HFFc6 (cell line): ENCODE measurements at regions not wholly inside any gene's neighbourhood (a gene's known extent, or its start where the extent isn't known, plus 50 kb on each side); places are given as distances from the start of the nearest gene placed in this dataset.

Experiments used
- DNase-seq: peaks from one replicate; pipeline ENCODE4 v3.0.0-alpha.2; 2018
- H3K27ac Mint-ChIP-seq: 2 replicates; pipeline ENCODE4 v1.8.0; 2020; ENCODE audit warnings: mild to moderate bottlenecking, mixed read lengths
- H3K27me3 Mint-ChIP-seq: 2 replicates; pipeline ENCODE4 v1.8.0; 2021; ENCODE audit warnings: mild to moderate bottlenecking, moderate library complexity, mixed read lengths; ENCODE audit not compliant: insufficient read depth
- H3K36me3 Mint-ChIP-seq: 2 replicates; pipeline ENCODE4 v1.8.0; 2021; ENCODE audit warnings: low read depth, mixed read lengths
- H3K4me1 Mint-ChIP-seq: 2 replicates; pipeline ENCODE4 v1.8.0; 2020; ENCODE audit warnings: low read depth, mixed read lengths
- H3K4me3 Mint-ChIP-seq: 2 replicates; pipeline ENCODE4 v1.8.0; 2020; ENCODE audit warnings: mild to moderate bottlenecking, moderate library complexity, mixed read lengths
- H3K9me3 Mint-ChIP-seq: 2 replicates; pipeline ENCODE4 v1.8.0; 2020; ENCODE audit warnings: mild to moderate bottlenecking, mixed read lengths
- CTCF ChIP-seq: fragments of 200-600 bp; sonication (generic); IDR thresholded peaks from 2 replicates; pipeline ENCODE4 v1.5.0; 2021; ENCODE audit warnings: antibody characterized with exemption, mild to moderate bottlenecking

DNA sequence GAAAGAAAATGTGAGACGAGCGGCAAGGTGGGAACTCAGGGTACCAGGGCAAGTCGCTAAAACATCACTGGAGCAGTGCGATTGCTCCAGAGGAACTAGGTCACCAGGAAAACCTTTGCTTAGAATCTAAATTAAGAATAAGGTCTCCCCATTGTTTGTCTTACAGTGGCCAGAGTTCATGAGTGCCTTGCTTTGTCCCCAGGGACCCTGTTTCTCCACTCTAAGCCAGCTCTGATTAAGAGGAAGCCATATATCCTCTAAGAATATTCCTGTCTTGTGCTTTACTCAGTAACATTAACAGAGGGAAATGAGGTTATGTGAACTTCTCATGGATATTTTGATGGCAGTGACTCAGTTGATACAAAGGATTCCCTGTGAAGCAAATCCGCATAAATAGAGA lies 305.8 kb downstream of the CD83 start:
- Mint-ChIP-seq H3K36me3 (no peaks in the 10 kb centered on the region), H3K9me3 (no peaks in the 10 kb centered on the region), H3K27me3 (peaks cover 2% of the 10 kb centered on the region; the same call in 1 of the 2 replicates), H3K4me3 (no peak overlapping the region), H3K4me1 (no peaks in the 10 kb centered on the region), H3K27ac (no peak overlapping the region)
- no peak for DNase-seq
- no peak for TF ChIP-seq CTCF

- Mint-ChIP-seq H3K27me3 (peaks cover 2% of the 10 kb centered on the region), H3K36me3 (no peaks in the 10 kb centered on the region), H3K4me3 (no peak overlapping the region), H3K9me3 (no peaks in the 10 kb centered on the region), H3K4me1 (no peaks in the 10 kb centered on the region), H3K27ac (no peak overlapping the region)
- no peak for TF ChIP-seq CTCF
- no peak for DNase-seq
These were observed 306.4 kb downstream of the CD83 start for GRCh38 chr6:14423955-14424354.

GRCh38 chr6:14425805-14426204 lies 308.2 kb downstream of the CD83 start:
- H3K27ac Mint-ChIP-seq, result no peak overlapping the region
- no peaks in the 10 kb centered on the region for H3K9me3 Mint-ChIP-seq
- H3K4me1 Mint-ChIP-seq, result no peaks in the 10 kb centered on the region
- peaks cover 4% of the 10 kb centered on the region for H3K27me3 Mint-ChIP-seq
- no peak for DNase-seq
- TF ChIP-seq CTCF, result no peak
- no peaks in the 10 kb centered on the region for H3K36me3 Mint-ChIP-seq
- H3K4me3 Mint-ChIP-seq, result no peak overlapping the region

- Mint-ChIP-seq H3K27ac (no peak overlapping the region), H3K4me1 (no peaks in the 10 kb centered on the region), H3K27me3 (peaks cover 5% of the 10 kb centered on the region), H3K36me3 (no peaks in the 10 kb centered on the region), H3K9me3 (no peaks in the 10 kb centered on the region), H3K4me3 (no peak overlapping the region)
- TF ChIP-seq CTCF, result no peak
- no peak for DNase-seq
These were observed 308.7 kb downstream of the CD83 start for GRCh38 chr6:14426281-14426680.

DNA sequence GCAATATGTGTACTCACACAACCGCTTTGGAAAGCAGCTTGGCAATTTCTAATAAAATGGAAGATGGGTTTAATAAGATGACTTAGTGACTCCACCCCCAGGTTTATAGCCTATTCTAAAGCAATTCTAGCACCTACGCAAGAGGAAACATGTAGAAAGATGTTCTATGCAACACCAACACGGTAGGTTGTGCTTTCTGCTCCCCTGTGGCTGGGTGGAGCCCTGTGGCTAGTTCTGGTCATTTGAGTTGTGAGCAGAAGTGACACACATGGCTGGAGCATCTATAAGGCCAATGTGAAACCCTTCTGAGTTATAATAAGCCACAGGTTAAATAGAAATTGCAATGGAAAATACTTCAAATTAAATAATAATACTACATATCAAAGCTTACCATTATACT lies 310.7 kb downstream of the CD83 start:
- H3K27me3 Mint-ChIP-seq, result peaks cover 8% of the 10 kb centered on the region
- H3K9me3 Mint-ChIP-seq, result no peaks in the 10 kb centered on the region
- no peak for TF ChIP-seq CTCF
- H3K27ac Mint-ChIP-seq, result no peak overlapping the region
- H3K4me1 Mint-ChIP-seq, result no peaks in the 10 kb centered on the region
- H3K36me3 Mint-ChIP-seq, result no peaks in the 10 kb centered on the region
- H3K4me3 Mint-ChIP-seq, result no peak overlapping the region
- DNase-seq, result no peak

DNA sequence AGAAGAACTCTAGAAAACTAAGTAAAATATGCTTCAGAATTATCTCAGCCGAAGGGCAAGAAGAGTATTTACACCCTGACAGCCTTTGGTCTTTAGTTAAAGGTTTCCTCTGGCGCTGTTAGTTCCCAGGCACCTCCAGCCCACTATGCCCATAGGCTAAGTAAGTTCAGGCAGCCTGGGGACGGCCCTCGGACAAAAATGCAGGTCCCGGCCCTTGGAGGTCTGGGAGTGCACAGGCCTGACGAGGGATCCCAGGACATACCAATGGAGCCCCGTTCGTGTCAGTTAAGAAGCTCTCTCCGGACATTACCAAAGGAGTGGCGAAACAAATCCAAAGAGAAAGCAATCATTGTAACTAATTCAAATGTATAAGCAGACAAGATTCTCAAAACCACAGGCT lies 311.8 kb downstream of the CD83 start:
- no peaks in the 10 kb centered on the region for H3K36me3 Mint-ChIP-seq
- H3K9me3 Mint-ChIP-seq, result no peaks in the 10 kb centered on the region
- H3K4me3 Mint-ChIP-seq, result no peak overlapping the region
- peaks cover 8% of the 10 kb centered on the region for H3K27me3 Mint-ChIP-seq
- H3K27ac Mint-ChIP-seq, result no peak overlapping the region
- DNase-seq, result no peak
- H3K4me1 Mint-ChIP-seq, result no peaks in the 10 kb centered on the region
- TF ChIP-seq CTCF, result no peak
